GM19351 (cell line): ENCODE measurements at regions not wholly inside any gene's neighbourhood (a gene's known extent, or its start where the extent isn't known, plus 50 kb on each side); places are given as distances from the start of the nearest gene placed in this dataset.
A peak's percentile ranks its signal among the peaks of the same experiment; 100 is the strongest.
"Not testable (repeated sequence)": the region's sequence is repeated elsewhere in the genome, so short reads cannot be mapped to it uniquely, and the experiment has no call there.

ENCODE experiments used
- ATAC-seq: cut with Tn5 transposase; IDR thresholded peaks from one replicate; pipeline ENCODE4 v1.9.1; 2021; ENCODE audit warnings: mild to moderate bottlenecking, moderate library complexity; ENCODE audit not compliant: unreplicated experiment

- ATAC-seq: no peak
These were observed 117.2 kb upstream of the MED14 start for GRCh38 chrX:40852586-40852985.

- no peak for ATAC-seq
These were observed 117.9 kb upstream of the MED14 start for GRCh38 chrX:40853004-40853815.

GRCh38 chrX:40853816-40854123 is 118.4 kb upstream of the MED14 start:
- no peak for ATAC-seq

- ATAC-seq: no peak
These were observed 118.9 kb upstream of the MED14 start for GRCh38 chrX:40854242-40854641.

- no peak for ATAC-seq
These were observed 120.1 kb upstream of the MED14 start for GRCh38 chrX:40855411-40855810.

GRCh38 chrX:40855932-40856515 is 120.7 kb upstream of the MED14 start:
- ATAC-seq: no peak

GRCh38 chrX:40861952-40862554 is 126.7 kb upstream of the MED14 start:
- not testable (repeated sequence) for ATAC-seq

GRCh38 chrX:40863260-40863659 is 127.9 kb upstream of the MED14 start:
- not testable (repeated sequence) for ATAC-seq

- ATAC-seq: no peak
These were observed 128.3 kb upstream of the MED14 start for GRCh38 chrX:40863671-40864070.

GRCh38 chrX:40864972-40865371 is 129.6 kb upstream of the MED14 start:
- ATAC-seq: no peak

- ATAC-seq: no peak
These were observed 131.6 kb upstream of the MED14 start for GRCh38 chrX:40866893-40867292.

- no peak for ATAC-seq
These were observed 132.0 kb upstream of the MED14 start for GRCh38 chrX:40867352-40867751.

- ATAC-seq: no peak
These were observed 133.5 kb upstream of the MED14 start for GRCh38 chrX:40868868-40869267.

- ATAC-seq: not testable (repeated sequence)
These were observed 135.6 kb upstream of the MED14 start for GRCh38 chrX:40870982-40871381.

GRCh38 chrX:40871385-40872082 is 136.2 kb upstream of the MED14 start:
- ATAC-seq: peak; percentile 79

GRCh38 chrX:40872351-40872750 is 137.0 kb upstream of the MED14 start:
- no peak for ATAC-seq

- ATAC-seq: no peak
These were observed 140.1 kb upstream of the MED14 start for GRCh38 chrX:40875476-40875875.

GRCh38 chrX:40877887-40878286 is 142.5 kb upstream of the MED14 start:
- no peak for ATAC-seq

GRCh38 chrX:40878766-40879165 is 143.4 kb upstream of the MED14 start:
- ATAC-seq: no peak

- not testable (repeated sequence) for ATAC-seq
These were observed 143.8 kb upstream of the MED14 start for GRCh38 chrX:40879172-40879571.

GRCh38 chrX:40880712-40881111 is 145.4 kb upstream of the MED14 start:
- no peak for ATAC-seq
